Erythroblast (primary cell): ENCODE measurements at regions not wholly inside any gene's neighbourhood (a gene's known extent, or its start where the extent isn't known, plus 50 kb on each side); places are given as distances from the start of the nearest gene placed in this dataset.

ENCODE experiments used
- GATA1 ChIP-seq: IDR thresholded peaks from 2 replicates; pipeline ENCODE4 v1.6.1; 2011; ENCODE audit warnings: low read depth, mild to moderate bottlenecking, control low read depth, low read length, moderate library complexity
- POLR2A ChIP-seq: IDR thresholded peaks from 2 replicates; pipeline ENCODE4 v1.6.1; 2011; ENCODE audit warnings: mild to moderate bottlenecking, low read length

DNA sequence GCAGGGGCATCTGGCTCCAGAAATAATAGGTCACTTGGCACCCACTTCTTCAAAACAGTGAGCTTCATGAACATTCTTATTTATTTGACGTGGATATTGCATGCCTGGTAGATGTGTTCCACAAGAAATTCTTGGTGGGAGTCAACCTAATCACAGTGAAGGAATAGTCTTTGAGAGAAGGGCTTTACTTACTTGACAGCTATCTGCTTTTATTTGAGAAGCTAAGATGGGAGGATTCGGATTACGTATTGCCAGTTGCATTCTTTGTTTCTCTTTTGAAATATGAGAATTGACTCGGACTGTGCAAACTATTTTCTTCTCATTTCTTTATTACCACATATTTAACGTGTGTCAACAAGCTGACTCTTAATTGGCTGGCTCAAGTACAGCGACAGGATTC lies 117.2 kb downstream of the FASLG start:
- no peak for TF ChIP-seq POLR2A
- TF ChIP-seq GATA1: no peak
